ENCODE measurements at regions not wholly inside any gene's neighbourhood (a gene's known extent, or its start where the extent isn't known, plus 50 kb on each side); places are given as distances from the start of the nearest gene placed in this dataset.

- TF ChIP-seq CTCF (IDR thresholded peaks at IDR 0.05) (no peak), POLR2A (IDR thresholded peaks at IDR 0.05) (no peak)
Measured at GRCh38 chr16:6091021-6091420, 993.4 kb upstream of the EEF2KMT start.
